Posterior vena cava (tissue), 2 donors: ENCODE measurements at regions not wholly inside any gene's neighbourhood (a gene's known extent, or its start where the extent isn't known, plus 50 kb on each side); places are given as distances from the start of the nearest gene placed in this dataset.

ENCODE experiments used
- DNase-seq: peaks from one replicate; pipeline ENCODE4 v3.0.0-alpha.2; 2020; ENCODE audit warnings: low spot score
- intact Hi-C, 2 donors: fragments of 100-400 bp; cut with DNase I; formaldehyde crosslinking; loops; one replicate each; pipeline versions ENCODE4 v1.14.1 to v1.14.2; 2022 to 2023
- donor health status: DM: yes; HTN: yes; CAD: no.
- donor health status: DM: yes; HTN: yes; CAD: no.

DNA sequence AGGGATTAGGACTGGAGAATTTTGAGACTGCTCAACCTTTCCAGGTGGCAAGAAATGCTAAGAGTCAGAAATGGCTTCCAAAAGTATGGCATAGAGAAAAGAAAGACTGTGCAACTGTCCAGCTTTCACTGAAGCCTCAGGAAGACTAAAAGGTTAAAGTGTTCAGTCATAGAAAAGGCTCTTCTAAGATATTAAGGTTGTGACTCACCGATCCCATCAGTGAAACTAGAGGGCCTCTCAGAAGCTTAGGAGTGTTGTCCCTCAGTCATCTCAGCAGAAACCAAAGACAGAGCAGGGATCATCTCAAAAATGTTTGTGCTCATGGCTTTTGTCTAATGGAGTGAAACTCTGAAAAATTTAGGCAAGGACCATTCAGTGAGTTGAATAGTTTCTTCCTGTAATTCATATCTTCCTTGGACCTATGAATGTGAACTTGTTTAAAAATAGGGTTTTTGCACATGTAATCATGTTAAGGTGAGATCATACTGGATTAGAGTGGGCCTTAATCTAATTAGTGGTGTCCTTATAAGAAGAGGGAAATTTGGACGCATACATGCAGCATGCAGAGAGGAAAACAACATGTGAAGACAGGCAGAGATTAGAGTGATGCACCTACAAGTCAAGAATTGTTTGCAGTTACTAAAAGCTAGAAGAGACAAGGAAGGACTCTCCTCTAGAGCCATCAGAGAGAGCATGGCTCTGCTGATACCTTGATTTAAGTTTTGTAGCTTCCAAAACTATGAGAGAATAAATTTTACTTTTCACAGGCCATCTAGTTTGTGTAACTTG lies 71.3 kb downstream of the RPE65 start:
- DNase-seq = no peak
- intact Hi-C loops = no loop called here

DNA sequence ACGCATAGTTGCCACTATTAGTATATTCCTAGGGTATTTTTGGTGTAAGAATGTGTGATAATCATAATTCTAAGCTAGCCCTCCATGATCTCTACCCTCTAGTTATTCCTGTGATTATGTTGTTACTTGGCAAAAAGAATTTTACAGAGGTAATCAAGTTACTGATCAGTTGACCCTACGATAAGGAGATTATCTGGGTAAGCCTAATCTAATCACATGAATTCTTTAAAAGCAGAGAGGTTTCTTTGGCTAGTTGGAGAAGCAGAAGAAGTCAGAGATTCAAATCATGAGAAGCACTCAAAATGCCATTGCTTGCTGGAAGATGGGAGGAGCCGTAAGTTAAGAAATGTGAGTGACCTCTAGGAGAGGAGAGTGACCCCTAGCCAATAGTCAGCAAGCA lies 72.7 kb downstream of the RPE65 start:
- DNase-seq = no peak
- intact Hi-C loops = no loop called here

DNA sequence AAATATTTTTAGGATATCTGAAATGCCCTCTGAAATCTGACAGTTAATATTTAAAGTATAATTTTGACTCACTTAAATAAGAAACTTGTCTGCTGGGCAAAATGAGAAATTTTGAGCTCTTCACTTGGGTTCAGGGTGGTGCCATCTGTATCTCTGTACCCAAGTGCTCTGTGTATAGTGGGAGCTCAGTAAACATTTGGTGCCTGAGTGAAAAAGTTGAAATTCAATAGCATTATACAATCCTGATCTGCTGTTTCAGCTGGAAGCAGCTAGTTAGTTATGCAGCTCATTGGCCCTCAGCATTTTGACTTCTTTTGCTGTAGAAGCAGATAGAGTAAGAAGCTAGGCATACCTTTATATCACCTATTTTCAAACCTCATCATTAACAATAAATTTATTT lies 73.3 kb downstream of the RPE65 start:
- DNase-seq = no peak
- intact Hi-C loops = no loop called here

DNA sequence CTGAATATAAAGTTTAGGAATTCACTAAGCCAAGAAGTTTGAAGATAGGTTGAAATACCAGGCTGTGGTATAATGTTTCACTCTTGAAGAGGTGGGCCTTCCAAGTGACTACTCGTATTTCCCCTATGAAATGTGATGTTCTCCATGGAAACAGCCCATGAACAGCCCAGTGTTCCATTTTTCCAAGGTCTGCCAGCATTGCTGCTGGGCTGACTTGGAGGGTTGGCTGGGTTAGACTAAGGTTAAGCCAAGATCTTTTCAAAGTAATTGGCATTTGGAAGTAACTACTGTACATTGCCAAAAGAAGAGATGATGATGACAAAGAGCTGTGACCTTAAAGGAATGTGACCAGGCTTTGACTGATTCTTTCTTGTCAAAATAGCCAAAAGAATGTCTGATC lies 73.8 kb downstream of the RPE65 start:
- DNase-seq = no peak

DNA sequence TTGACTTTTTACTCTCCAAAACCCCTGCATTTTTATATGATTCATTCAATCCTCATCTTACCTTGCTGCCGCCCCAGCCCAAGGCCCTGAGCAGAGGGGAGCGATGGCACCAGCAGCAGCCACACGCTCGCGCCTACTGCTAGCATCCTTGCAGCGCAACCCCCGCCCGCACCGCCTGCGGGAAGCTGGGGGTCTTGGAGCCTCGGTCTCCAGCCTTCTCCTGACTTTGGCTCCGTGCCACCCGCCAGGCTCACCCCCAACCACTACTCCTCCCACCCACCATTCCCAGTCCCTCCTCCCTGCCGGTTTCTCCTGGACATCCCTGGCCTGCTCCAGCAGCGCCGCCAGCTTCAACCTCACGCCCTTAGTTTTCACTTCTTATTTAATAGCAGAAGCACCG lies 76.6 kb downstream of the RPE65 start:
- DNase-seq = no peak
- intact Hi-C loops = no loop called here

More for the DNA sequence above, 73.8 kb downstream of the RPE65 start:
- intact Hi-C loops = no loop called here

DNA sequence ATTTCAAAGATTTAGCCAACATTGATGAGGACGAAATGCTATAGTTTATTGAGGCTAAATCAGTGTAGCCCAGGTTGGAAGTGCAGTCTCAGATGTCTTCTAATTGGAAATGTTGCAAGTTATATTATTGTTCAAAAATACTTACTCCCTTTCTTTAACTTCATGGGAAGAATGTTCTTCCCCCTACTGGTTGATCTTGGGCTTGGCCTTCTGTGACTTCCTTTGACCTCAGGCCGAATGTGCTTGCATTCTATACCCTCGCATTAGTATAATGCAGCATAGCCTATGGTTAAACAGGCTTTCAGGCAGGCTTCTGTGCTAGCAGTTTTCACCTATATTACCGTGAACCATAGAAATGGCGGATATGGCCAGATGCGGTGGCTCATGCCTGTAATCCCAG lies 77.3 kb downstream of the RPE65 start:
- DNase-seq = no peak
- intact Hi-C loops = no loop called here

DNA sequence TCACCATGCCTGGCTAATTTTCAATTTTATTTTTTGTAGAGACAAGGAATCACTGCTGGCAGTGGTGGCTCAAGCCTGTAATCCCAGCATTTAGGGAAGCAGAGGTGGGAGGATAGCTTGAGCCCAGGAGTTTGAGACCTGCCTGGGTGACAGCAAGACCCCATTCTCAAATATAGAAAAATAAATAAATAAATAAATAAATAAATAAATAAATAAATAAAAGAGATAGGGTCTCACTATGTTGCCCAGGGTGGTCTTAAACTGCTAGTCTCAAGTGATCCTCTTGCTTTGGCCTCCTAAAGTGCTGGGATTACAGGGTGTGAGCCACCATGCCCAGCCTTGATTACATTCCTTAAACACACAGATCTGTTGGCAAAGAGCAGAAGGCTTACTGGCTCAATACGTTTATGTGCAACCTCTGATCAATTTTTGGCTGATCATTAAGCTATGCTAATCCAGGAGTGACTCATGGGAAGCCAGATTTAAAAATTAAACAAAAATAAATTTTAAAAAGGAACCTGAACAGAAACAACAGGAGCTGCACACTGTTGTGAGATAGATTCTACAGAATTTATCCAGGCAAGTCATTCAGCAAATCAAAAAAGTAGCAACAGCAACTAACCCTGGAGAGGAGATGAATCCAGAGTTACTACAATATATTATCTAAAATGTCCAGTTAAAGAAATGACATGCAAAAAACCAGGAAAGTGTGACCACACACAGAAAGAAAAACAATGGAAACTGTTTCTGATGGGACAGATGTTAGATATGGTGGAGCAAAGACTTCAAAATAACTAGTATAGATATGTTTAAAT lies 79.4 kb downstream of the RPE65 start:
- no peak for DNase-seq
- intact Hi-C loops = no loop called here

DNA sequence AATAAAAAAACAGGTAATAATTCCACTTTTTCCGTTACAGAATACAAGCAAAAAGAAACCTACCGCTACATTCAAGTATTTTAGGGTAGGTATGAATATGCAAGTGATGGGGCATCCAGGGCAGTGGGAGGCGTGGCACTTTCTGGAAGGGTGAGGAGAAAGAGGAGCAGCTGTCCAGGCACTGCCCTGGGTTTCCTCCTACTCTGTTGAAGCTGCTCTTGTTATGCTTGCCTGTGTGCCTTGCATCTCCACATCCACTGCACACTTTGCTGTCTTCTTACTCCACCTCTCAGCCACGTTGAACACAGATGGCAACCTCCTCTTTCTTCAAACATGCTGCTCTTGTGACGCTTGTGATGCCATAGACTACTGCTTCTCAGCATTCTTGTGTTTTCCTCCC lies 83.2 kb downstream of the RPE65 start:
- DNase-seq = no peak
- intact Hi-C loops = no loop called here

DNA sequence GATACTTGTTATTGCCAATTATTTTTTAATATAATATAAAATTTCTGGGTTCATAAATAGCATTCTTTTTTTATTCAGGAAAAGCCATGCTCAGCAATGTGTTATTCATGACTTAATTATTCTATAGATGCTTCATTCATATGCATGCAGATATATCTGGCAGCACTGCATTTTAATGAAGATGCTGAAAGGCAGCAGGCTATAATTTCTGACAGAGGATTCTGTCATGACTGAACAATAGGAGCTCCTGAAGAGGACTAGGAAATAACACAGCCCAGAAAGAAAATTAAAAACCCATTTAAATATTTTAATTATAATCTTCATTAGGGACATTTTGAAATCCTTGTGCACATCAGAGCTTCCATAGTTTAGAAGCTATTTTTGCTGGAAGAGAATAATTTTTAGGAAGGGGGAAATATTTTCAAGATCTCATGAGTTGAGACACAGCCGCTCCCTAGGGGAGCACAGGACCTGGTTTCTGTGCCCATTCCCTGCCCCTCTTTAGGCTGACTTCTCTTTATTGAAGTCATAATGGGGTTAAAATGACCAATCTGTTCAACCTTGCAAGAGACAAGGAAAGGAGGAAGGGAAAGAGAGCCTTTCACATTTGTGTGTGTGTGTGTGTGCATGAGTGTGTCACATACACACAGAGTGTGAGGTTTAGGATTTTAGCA lies 83.9 kb downstream of the RPE65 start:
- intact Hi-C loops = no loop called here
- DNase-seq = no peak

DNA sequence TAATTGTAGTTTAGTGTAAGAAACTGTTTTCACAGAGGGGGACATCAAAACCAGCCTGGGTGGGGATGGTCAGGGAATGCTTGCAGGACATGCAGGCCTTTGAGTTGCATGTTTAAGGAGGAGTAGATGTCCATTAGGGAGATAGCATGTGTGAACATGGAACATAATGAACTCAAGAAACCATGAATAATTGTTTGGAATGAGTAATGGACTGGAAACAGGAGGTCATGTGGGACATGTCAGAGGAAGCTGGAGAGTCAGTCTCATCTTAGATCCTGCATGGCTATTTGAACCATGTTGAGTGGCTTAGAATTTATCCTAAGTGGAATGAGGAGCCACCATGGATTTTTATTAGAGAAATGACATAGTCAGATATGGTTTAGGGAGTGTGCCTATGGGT lies 86.4 kb downstream of the RPE65 start:
- no peak for DNase-seq
- intact Hi-C loops = no loop called here

DNA sequence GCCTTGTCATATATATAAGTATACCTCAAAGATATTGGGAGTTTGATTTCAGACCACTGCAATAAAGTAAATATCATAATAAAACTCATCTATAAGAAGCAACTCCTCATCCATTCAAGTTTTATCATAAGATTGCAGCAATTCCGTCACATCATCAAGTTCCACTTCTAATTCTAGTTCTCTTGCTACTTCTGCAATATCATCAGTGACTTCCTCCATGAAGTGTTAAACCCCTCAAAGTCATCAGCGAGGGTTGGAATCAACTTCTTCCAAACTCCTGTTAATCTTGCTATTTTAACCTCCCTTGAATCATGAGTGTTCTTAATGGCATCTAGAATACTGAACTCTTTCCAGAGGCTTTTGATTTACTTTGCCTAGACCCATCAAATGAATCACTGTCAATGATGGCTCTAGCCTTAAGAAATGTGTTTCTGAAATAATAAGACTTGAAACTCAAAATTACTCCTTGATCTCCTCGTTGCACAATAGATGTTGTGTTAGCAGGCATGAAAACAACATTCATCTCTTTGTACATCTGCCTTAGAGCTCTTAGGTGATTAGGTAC lies 88.3 kb downstream of the RPE65 start:
- intact Hi-C loops = no loop called here
- no peak for DNase-seq

DNA sequence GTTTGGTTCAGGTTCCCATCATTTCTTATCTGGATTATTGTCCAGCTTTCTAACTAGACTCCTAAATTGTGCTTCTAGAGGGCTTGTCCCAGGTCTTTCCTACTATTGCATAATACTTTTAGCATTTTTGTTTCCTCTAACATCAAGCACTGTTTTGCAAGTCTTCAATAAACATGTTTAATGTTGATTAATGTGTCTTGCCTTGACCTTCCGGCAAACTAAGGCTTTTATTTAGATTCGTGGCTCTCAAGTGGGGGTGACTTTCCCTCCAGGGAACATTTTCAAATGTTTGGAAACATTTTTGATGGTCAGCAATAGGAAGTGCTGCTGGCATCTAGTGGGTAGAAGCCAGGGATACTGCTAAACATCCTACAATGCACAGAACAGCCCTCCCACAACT lies 90.7 kb downstream of the RPE65 start:
- intact Hi-C loops = no loop called here
- no peak for DNase-seq

DNA sequence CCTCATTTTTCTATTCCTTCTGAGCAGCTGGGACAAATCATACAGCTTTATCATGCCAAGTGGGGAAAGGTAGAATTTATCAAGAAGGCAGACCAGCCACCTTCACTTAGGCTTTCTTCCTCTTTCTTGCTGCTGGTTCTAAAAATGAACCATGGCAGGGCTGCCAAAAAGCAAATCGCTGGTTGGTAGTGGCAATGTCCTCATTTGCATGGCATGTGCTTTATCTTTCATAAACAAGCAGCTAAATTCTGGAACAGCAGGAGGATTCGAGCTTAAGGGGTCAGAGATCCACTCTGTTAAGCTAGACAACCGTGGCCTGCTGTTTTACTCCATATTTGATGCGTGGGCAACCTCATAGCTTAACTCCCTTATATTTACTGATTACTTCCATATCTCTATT lies 91.3 kb downstream of the RPE65 start:
- no peak for DNase-seq
- intact Hi-C loops = no loop called here

DNA sequence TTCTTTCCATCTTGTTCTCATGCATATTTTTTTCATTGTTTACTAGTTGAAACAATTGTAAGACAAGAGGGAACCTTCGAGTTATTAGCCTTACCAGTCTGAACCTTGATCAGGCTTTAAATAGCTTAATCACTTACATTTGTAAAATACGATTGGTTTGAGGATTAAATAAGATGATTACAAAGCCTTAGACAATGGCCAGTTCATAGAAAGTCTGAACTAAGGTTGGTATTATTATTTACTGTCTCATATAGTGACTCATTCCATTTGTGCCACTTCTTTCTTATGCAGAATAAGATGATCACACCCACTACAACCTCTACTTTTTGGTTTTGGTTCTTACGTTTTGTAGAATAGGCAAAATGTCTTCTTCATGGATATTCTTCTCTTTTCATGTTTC lies 94.1 kb downstream of the RPE65 start:
- intact Hi-C loops = no loop called here
- DNase-seq = no peak

DNA sequence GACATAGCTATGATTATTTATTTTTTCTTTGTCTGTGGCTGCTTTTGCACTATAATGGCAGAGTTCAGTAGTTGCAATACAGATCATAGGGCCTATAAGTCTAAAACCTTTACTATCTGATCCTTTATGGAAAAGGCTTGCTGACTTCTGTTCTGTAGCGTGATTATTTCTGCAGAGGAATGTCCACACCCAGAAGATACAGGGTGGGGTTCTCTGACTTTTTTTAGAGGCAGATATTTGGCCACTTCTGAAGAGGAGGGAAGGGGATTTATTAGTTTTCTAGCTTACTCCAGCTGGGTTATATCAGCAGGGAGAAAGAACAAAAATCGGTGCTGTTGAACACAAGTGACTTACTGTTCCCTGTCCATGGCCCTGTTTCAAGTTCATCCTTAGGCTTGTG lies 97.6 kb downstream of the RPE65 start:
- DNase-seq = no peak
- intact Hi-C loops = no loop called here

DNA sequence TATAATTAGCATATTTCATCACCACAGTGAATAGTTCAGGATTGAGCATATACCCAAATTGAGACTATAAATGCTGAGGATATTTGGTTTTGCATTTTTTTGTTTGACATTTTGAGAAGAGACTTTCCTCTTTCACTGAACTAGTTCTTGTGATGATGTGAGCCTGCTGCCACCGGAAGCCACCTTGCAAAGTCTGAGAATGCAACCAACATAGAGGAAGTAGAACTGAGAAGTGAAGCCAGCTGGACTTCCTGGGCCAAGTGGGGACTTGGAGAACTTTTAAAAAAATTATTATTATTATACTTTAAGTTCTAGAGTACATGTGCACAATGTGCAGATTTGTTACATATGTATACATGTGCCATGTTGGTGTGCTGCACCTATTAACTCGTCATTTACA lies 102.3 kb downstream of the RPE65 start:
- intact Hi-C loops = no loop called here
- DNase-seq = no peak

DNA sequence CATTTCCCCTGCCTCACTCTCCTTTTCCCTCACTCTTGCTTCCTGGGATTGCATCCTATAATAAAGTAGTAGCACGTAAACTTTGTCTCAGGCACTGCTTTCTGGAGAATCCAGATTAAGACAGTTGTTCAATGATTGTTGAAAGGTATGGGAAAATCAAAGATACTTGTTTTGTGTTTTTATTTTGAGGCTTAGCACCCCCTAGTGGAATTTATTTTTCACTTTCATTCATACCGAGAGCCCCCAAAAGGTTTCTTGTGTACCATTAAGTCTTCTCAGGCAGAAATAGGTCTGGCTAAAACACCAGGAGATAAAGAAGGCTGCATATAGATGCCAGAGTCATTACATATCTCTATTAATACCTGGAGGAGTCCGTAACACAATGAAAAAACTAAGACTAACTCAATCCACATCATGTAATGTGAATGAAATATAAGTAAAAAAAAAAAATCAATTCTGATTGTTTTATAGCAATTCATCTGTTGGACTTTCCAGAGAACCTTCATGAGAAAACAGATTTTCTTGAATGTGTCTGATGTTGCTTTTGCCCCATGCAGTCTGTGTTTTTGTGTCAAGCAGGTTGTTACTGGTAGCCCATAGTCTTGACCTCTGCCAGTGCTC lies 103.5 kb downstream of the RPE65 start:
- intact Hi-C loops = no loop called here
- DNase-seq = no peak

DNA sequence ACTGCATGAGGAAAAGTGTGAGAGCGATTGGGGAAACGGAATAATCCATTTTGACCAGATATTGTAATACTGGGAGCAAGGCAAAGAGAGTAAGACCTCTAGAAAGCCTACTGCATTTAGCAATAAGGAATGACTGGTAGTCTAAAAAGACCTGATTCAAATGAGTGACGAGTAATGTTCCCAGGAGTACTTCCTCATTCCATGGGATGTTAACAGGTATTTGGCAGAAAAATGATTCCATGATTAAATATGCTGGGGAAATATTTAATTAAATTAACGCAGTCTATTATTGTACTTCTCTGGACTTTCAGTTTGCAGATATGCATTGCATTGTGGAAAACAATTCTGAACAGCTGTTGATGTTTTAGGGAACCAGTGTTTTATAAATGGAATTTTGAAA lies 105.5 kb downstream of the RPE65 start:
- DNase-seq = no peak
- intact Hi-C loops = loop anchor here (5.0 kb wide), 2 partner anchors 222 to 227 kb away; no protein-coding TSS in a partner anchor

DNA sequence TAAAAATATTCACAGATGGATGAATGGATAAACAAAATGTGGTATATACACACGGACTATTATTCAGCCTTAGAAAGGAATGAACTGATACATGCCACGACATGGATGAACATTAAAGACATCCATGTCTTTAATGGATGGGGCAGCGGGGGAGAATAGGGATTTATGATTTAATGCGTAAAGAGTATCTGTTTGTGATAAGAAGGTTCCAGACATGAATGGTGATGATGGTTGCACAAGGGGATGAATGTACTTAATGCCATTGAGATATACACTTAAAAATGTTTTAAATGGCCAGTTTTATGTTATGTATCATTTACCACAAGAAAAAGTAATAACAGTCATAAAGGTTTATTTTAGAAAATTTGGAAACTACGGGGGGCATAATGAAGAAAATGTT lies 108.6 kb upstream of the WLS start:
- intact Hi-C loops = loop anchor here (5.0 kb wide), 2 partner anchors 219 to 224 kb away; no protein-coding TSS in a partner anchor
- no peak for DNase-seq
